Hepatocyte (in vitro differentiated cells): ENCODE measurements at regions not wholly inside any gene's neighbourhood (a gene's known extent, or its start where the extent isn't known, plus 50 kb on each side); places are given as distances from the start of the nearest gene placed in this dataset.

Experiments
- DNase-seq: peaks from one replicate; pipeline ENCODE4 v3.0.0-alpha.2; 2016; ENCODE audit warnings: low spot score
- H2AFZ ChIP-seq: fragments of 200-600 bp; sonication (generic); 2 replicates; pipeline ENCODE4 v1.6.0; 2016; ENCODE audit warnings: antibody characterized with exemption, mild to moderate bottlenecking
- H3K27ac ChIP-seq: fragments of 200-600 bp; sonication (generic); 2 replicates; pipeline ENCODE4 v1.5.1; 2016; ENCODE audit warnings: mild to moderate bottlenecking
- H3K27me3 ChIP-seq: fragments of 200-600 bp; sonication (generic); 2 replicates; pipeline ENCODE4 v1.6.1; 2016
- H3K36me3 ChIP-seq: fragments of 200-600 bp; sonication (generic); replicated peaks from 2 replicates; pipeline ENCODE4 v1.5.1; 2016; ENCODE audit warnings: low read depth; ENCODE audit not compliant: insufficient read depth
- H3K4me1 ChIP-seq: fragments of 200-600 bp; sonication (generic); 2 replicates; pipeline ENCODE4 v1.5.1; 2016; ENCODE audit warnings: mild to moderate bottlenecking, moderate library complexity; ENCODE audit not compliant: insufficient read depth
- H3K4me2 ChIP-seq: fragments of 200-600 bp; sonication (generic); 2 replicates; pipeline ENCODE4 v1.6.0; 2016
- H3K4me3 ChIP-seq: fragments of 200-600 bp; sonication (generic); 2 replicates; pipeline ENCODE4 v1.5.1; 2016; ENCODE audit warnings: mild to moderate bottlenecking
- H3K79me2 ChIP-seq: fragments of 200-600 bp; sonication (generic); 2 replicates; pipeline ENCODE4 v1.6.0; 2017; ENCODE audit warnings: mild to moderate bottlenecking
- H3K9me2 ChIP-seq: fragments of 200-600 bp; sonication (generic); replicated peaks from 2 replicates; pipeline ENCODE4 v1.6.0; 2017; ENCODE audit warnings: mild to moderate bottlenecking; ENCODE audit not compliant: insufficient read depth
- H3K9me3 ChIP-seq: fragments of 200-600 bp; sonication (generic); 2 replicates; pipeline ENCODE4 v1.5.1; 2016; ENCODE audit warnings: low read depth, mild to moderate bottlenecking
- H4K20me1 ChIP-seq: fragments of 200-600 bp; sonication (generic); 2 replicates; pipeline ENCODE4 v1.6.0; 2016; ENCODE audit warnings: mild to moderate bottlenecking; ENCODE audit not compliant: insufficient read depth, poor library complexity, severe bottlenecking
- CTCF ChIP-seq: fragments of 200-600 bp; sonication (generic); IDR thresholded peaks from 2 replicates; pipeline ENCODE4 v1.5.1; 2016; ENCODE audit warnings: antibody characterized with exemption, mild to moderate bottlenecking; ENCODE audit not compliant: poor library complexity
- EZH2 ChIP-seq: fragments of 200-600 bp; sonication (generic); IDR thresholded peaks from 2 replicates; pipeline ENCODE4 v1.6.1; 2016; ENCODE audit warnings: antibody characterized with exemption, mild to moderate bottlenecking, borderline replicate concordance
- EZH2phosphoT487 ChIP-seq: fragments of 200-600 bp; sonication (generic); IDR thresholded peaks from one replicate; pipeline ENCODE4 v1.6.1; 2018; ENCODE audit warnings: antibody characterized with exemption, mild to moderate bottlenecking, low read depth, moderate library complexity; ENCODE audit not compliant: unreplicated experiment, severe bottlenecking
- WGBS: methylation state at CpG from one replicate; pipeline ENCODE4 v1.1.6; 2016; ENCODE audit warnings: low lambda C conversion rate; ENCODE audit errors: missing lambda C conversion rate; 5-methylcytosine and 5-hydroxymethylcytosine counted together

GRCh38 chrX:94908171-94908570, 1234.2 kb downstream of the FAM133A start:
- Histone ChIP-seq H3K36me3 (no peaks in the 10 kb centered on the region), H3K9me2 (no peaks in the 10 kb centered on the region), H3K79me2 (no peaks in the 10 kb centered on the region), H4K20me1 (no peaks in the 10 kb centered on the region), H3K4me1 (no peaks in the 10 kb centered on the region), H3K27me3 (no peaks in the 10 kb centered on the region), H3K4me2 (no peak overlapping the region), H2AFZ (no peak overlapping the region), H3K9me3 (no peaks in the 10 kb centered on the region), H3K27ac (no peak overlapping the region), H3K4me3 (no peak overlapping the region)
- DNase-seq = no peak
- 58% methylated on average over 7 of the region's 7 CpGs for WGBS
- no peak for TF ChIP-seq EZH2phosphoT487
- TF ChIP-seq EZH2 = no peak
- TF ChIP-seq CTCF = no peak

- Histone ChIP-seq H3K27ac (no peak overlapping the region), H3K27me3 (no peaks in the 10 kb centered on the region), H3K36me3 (no peaks in the 10 kb centered on the region), H2AFZ (no peak overlapping the region), H3K9me3 (no peaks in the 10 kb centered on the region), H4K20me1 (no peaks in the 10 kb centered on the region), H3K79me2 (no peaks in the 10 kb centered on the region), H3K4me2 (no peak overlapping the region), H3K9me2 (no peaks in the 10 kb centered on the region), H3K4me1 (no peaks in the 10 kb centered on the region), H3K4me3 (no peak overlapping the region)
- no peak for DNase-seq
- TF ChIP-seq EZH2 (no peak), CTCF (no peak), EZH2phosphoT487 (no peak)
- WGBS = 63% methylated on average over 7 of the region's 7 CpGs
Measured at GRCh38 chrX:94908648-94909047, 1234.6 kb downstream of the FAM133A start.

- H3K4me2 ChIP-seq = no peak overlapping the region
- H4K20me1 ChIP-seq = no peaks in the 10 kb centered on the region
- H3K27ac ChIP-seq = no peak overlapping the region
- WGBS = 79% methylated on average over 1 of the region's 1 CpG
- no peaks in the 10 kb centered on the region for H3K27me3 ChIP-seq
- TF ChIP-seq EZH2 = no peak
- TF ChIP-seq EZH2phosphoT487 = no peak
- no peak for TF ChIP-seq CTCF
- no peak overlapping the region for H3K4me3 ChIP-seq
- DNase-seq = no peak
- H3K4me1 ChIP-seq = no peaks in the 10 kb centered on the region
- no peaks in the 10 kb centered on the region for H3K79me2 ChIP-seq
- no peaks in the 10 kb centered on the region for H3K9me3 ChIP-seq
- no peak overlapping the region for H2AFZ ChIP-seq
- no peaks in the 10 kb centered on the region for H3K9me2 ChIP-seq
- H3K36me3 ChIP-seq = no peaks in the 10 kb centered on the region
Measured at GRCh38 chrX:94914235-94914634, 1240.2 kb downstream of the FAM133A start.
